Panc1 (cell line): ENCODE measurements at regions not wholly inside any gene's neighbourhood (a gene's known extent, or its start where the extent isn't known, plus 50 kb on each side); places are given as distances from the start of the nearest gene placed in this dataset.

Experiments used
- ATAC-seq: fragments of 200-7000 bp; cut with Tn5 transposase; 2 replicates; pipeline ENCODE4 v1.9.1; 2020; ENCODE audit warnings: mild to moderate bottlenecking, moderate library complexity
- BruUV-seq: library from RNA; stranded (reverse); fragments of 400-500 nt; replicated peaks from 2 replicates; lab custom pipeline; 2021; lab: Mats Ljungman, UMichigan
- CTCF ChIA-PET: fragments of 300-600 bp; sonication (Branson Sonifier 250); formaldehyde crosslinking; loops from one replicate; lab custom pipeline; 2022; ENCODE audit warnings: antibody characterized with exemption; lab: Charles Lee
- POLR2A ChIA-PET: fragments of 300-600 bp; sonication (Branson Sonifier 250); formaldehyde crosslinking; loops from one replicate; lab custom pipeline; 2022; ENCODE audit warnings: antibody characterized with exemption; lab: Charles Lee
- DNase-seq: peaks from one replicate; pipeline ENCODE4 v3.0.0-alpha.2; 2010; ENCODE audit warnings: low read depth, low spot score
- H3K27ac ChIP-seq: 2 replicates; pipeline ENCODE4 v1.5.1; 2011; ENCODE audit warnings: mild to moderate bottlenecking, low read length, inconsistent platforms
- H3K27me3 ChIP-seq: fragments of 200-500 bp; sonication (Bioruptor generic); 2 replicates; pipeline ENCODE4 v1.6.0; 2014; ENCODE audit warnings: low read length, inconsistent platforms; ENCODE audit not compliant: control insufficient read depth, insufficient read depth
- H3K36me3 ChIP-seq: fragments of 200-500 bp; sonication (Bioruptor generic); 2 replicates; pipeline ENCODE4 v1.5.1; 2014; ENCODE audit warnings: inconsistent platforms, mild to moderate bottlenecking, low read length, moderate library complexity; ENCODE audit not compliant: control insufficient read depth, insufficient read depth
- H3K4me1 ChIP-seq: 2 replicates; pipeline ENCODE4 v1.5.1; 2011; ENCODE audit warnings: inconsistent platforms, mild to moderate bottlenecking, low read length, moderate library complexity; ENCODE audit not compliant: control insufficient read depth, insufficient read depth
- H3K4me3 ChIP-seq, 2 experiments: 2 replicates each; pipeline ENCODE4 v1.5.1; 2011 to 2012; ENCODE audit warnings: low read depth in 2 of 2, low read length in 2 of 2, mild to moderate bottlenecking in 2 of 2, inconsistent platforms in 1 of 2, moderate library complexity in 1 of 2
- H3K9me3 ChIP-seq: fragments of 200-500 bp; sonication (Bioruptor generic); 2 replicates; pipeline ENCODE4 v1.5.1; 2014; ENCODE audit warnings: low read depth, mild to moderate bottlenecking, inconsistent platforms, low read length, moderate library complexity; ENCODE audit not compliant: control insufficient read depth, insufficient read depth
- POLR2AphosphoS5 ChIP-seq: IDR thresholded peaks from 2 replicates; pipeline ENCODE4 v1.6.1; 2012; ENCODE audit warnings: mild to moderate bottlenecking, low read depth, low read length, moderate library complexity
- SIN3A ChIP-seq: IDR thresholded peaks from 2 replicates; pipeline ENCODE4 v1.6.1; 2012; ENCODE audit warnings: low read depth, mild to moderate bottlenecking, low read length, moderate library complexity, borderline replicate concordance; ENCODE audit not compliant: insufficient read depth
- TCF7L2 ChIP-seq: IDR thresholded peaks from 2 replicates; pipeline ENCODE4 v1.6.1; 2011; ENCODE audit warnings: mild to moderate bottlenecking, low read depth, low read length, inconsistent platforms
- in situ Hi-C: cut with HindIII; loops from 2 replicates; pipeline ENCODE4 v1.10.0; 2016; ENCODE audit warnings: low sequenced_read_pairs, low pct_unique_long_range_greater_than_20kb
- intact Hi-C: fragments of 100-400 bp; cut with micrococcal nuclease; formaldehyde crosslinking; loops from one replicate; pipeline ENCODE4 v1.10.0; 2022; ENCODE audit not compliant: unreplicated experiment
- TF ChIP-seq, protein P1 (sequence below): fragments of 450-650 bp; IDR thresholded peaks from 2 replicates; pipeline ENCODE4 v1.5.1; 2017; ENCODE audit warnings: mild to moderate bottlenecking
- TF ChIP-seq, protein P2 (sequence below), 2 experiments: IDR thresholded peaks; 2 replicates each; pipeline ENCODE4 v1.6.1; 2011 to 2012; ENCODE audit warnings: low read depth in 2 of 2, control low read depth in 1 of 2, low read length in 1 of 2, mild to moderate bottlenecking in 1 of 2, moderate library complexity in 1 of 2; ENCODE audit not compliant: insufficient read depth in 1 of 2

DNA sequence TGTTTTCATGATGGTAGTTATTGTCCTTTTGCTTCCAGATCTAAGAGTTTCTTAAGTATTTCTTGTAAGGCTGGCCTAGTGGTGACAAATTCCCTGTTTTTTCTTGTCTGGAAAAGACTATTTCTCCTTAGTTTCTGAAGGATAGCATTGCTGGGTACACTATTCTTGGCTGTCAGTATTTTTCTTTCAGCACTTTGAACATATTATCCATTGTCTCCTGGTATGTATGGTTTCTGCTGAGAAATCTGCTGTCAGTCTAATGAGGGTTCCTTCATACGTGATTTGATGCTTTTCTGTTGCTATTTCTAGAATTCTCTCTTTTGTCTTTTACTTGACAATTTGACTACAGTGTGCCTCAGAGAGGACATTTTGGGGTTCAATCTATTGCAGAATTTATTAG is 134.3 kb downstream of the CGGBP1 start:
- no TSS peak for BruUV-seq
- Histone ChIP-seq H3K27ac (no peak overlapping the region), H3K9me3 (peaks cover 8% of the 10 kb centered on the region; the same call in 1 of the 2 replicates), H3K27me3 (no peaks in the 10 kb centered on the region), H3K4me3 (no peak overlapping the region), H3K36me3 (no peaks in the 10 kb centered on the region), H3K4me1 (no peaks in the 10 kb centered on the region)
- CTCF ChIA-PET: no interaction called here
- no peak for ATAC-seq
- TF ChIP-seq, protein P1, sequence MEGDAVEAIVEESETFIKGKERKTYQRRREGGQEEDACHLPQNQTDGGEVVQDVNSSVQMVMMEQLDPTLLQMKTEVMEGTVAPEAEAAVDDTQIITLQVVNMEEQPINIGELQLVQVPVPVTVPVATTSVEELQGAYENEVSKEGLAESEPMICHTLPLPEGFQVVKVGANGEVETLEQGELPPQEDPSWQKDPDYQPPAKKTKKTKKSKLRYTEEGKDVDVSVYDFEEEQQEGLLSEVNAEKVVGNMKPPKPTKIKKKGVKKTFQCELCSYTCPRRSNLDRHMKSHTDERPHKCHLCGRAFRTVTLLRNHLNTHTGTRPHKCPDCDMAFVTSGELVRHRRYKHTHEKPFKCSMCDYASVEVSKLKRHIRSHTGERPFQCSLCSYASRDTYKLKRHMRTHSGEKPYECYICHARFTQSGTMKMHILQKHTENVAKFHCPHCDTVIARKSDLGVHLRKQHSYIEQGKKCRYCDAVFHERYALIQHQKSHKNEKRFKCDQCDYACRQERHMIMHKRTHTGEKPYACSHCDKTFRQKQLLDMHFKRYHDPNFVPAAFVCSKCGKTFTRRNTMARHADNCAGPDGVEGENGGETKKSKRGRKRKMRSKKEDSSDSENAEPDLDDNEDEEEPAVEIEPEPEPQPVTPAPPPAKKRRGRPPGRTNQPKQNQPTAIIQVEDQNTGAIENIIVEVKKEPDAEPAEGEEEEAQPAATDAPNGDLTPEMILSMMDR: no peak
- TF ChIP-seq TCF7L2 (no peak), POLR2AphosphoS5 (no peak), SIN3A (no peak)
- TF ChIP-seq, protein P2, sequence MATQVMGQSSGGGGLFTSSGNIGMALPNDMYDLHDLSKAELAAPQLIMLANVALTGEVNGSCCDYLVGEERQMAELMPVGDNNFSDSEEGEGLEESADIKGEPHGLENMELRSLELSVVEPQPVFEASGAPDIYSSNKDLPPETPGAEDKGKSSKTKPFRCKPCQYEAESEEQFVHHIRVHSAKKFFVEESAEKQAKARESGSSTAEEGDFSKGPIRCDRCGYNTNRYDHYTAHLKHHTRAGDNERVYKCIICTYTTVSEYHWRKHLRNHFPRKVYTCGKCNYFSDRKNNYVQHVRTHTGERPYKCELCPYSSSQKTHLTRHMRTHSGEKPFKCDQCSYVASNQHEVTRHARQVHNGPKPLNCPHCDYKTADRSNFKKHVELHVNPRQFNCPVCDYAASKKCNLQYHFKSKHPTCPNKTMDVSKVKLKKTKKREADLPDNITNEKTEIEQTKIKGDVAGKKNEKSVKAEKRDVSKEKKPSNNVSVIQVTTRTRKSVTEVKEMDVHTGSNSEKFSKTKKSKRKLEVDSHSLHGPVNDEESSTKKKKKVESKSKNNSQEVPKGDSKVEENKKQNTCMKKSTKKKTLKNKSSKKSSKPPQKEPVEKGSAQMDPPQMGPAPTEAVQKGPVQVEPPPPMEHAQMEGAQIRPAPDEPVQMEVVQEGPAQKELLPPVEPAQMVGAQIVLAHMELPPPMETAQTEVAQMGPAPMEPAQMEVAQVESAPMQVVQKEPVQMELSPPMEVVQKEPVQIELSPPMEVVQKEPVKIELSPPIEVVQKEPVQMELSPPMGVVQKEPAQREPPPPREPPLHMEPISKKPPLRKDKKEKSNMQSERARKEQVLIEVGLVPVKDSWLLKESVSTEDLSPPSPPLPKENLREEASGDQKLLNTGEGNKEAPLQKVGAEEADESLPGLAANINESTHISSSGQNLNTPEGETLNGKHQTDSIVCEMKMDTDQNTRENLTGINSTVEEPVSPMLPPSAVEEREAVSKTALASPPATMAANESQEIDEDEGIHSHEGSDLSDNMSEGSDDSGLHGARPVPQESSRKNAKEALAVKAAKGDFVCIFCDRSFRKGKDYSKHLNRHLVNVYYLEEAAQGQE (IDR thresholded peaks at IDR 0.05; ENCODE audit: insufficient read depth in 1 of 2, low read depth in 2 of 2, low read length in 1 of 2): no peak
- in situ Hi-C loops: no loop called here
- intact Hi-C loops: no loop called here
- no peak for DNase-seq
- POLR2A ChIA-PET: no interaction called here

DNA sequence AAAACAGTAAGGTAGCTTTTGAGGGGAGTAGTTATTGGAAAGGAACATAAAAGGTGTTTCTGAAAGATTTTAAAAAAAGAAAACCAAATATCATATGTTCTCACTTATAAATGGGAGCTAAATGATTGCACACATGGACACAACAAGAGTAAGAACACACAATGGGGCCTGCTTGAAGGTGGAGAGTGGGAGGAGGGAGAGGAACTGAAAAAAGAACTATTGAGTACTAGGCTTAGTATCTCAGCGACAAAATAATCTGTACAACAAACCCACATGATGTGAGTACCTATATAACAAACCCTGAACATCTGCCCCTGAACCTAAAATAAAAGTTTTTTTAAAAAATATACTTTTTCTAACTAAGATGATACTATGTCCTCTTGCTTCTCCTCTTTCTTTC is 138.3 kb downstream of the CGGBP1 start:
- in situ Hi-C loops: no loop called here
- H3K4me1 ChIP-seq: no peaks in the 10 kb centered on the region

More for the DNA sequence above, 138.3 kb downstream of the CGGBP1 start:
- Histone ChIP-seq H3K27me3 (no peaks in the 10 kb centered on the region), H3K36me3 (no peaks in the 10 kb centered on the region), H3K9me3 (peaks cover 8% of the 10 kb centered on the region; the same call in 1 of the 2 replicates), H3K4me3 (no peak overlapping the region), H3K27ac (no peak overlapping the region)
- no peak for ATAC-seq
- CTCF ChIA-PET: no interaction called here
- BruUV-seq: no TSS peak
- intact Hi-C loops: no loop called here
- TF ChIP-seq, protein P1: no peak
- TF ChIP-seq POLR2AphosphoS5 (no peak), SIN3A (no peak), TCF7L2 (no peak)
- TF ChIP-seq, protein P2 (IDR thresholded peaks at IDR 0.05; ENCODE audit: insufficient read depth in 1 of 2, low read depth in 2 of 2, low read length in 1 of 2): no peak
- POLR2A ChIA-PET: no interaction called here
- DNase-seq: no peak
